CD4-positive, alpha-beta T cell (primary cell): ENCODE measurements at regions not wholly inside any gene's neighbourhood (a gene's known extent, or its start where the extent isn't known, plus 50 kb on each side); places are given as distances from the start of the nearest gene placed in this dataset.

ENCODE experiments used
- ATAC-seq: fragments of 200-7000 bp; cut with Tn5 transposase; one replicate; pipeline ENCODE4 v1.10.0; 2022; ENCODE audit warnings: mild to moderate bottlenecking; ENCODE audit not compliant: poor library complexity
- CTCF ChIA-PET: fragments of 350-600 bp; sonication (Branson Sonifier 250); formaldehyde crosslinking; loops from one replicate; lab custom pipeline; 2021; ENCODE audit warnings: antibody characterized with exemption, inconsistent platforms; lab: Charles Lee
- POLR2A ChIA-PET: fragments of 350-600 bp; sonication (Branson Sonifier 250); formaldehyde crosslinking; loops from one replicate; lab custom pipeline; 2021; ENCODE audit warnings: antibody characterized with exemption, inconsistent platforms; lab: Charles Lee
- DNase-seq, 14 experiments: peaks; one replicate each; pipeline ENCODE4 v3.0.0-alpha.2; 2013 to 2020; ENCODE audit warnings: mixed read lengths in 2 of 14
- H3K27ac ChIP-seq, 2 donors: one replicate each; pipeline versions ENCODE4 v1.5.1 to v1.7.0; 2013; ENCODE audit warnings: low read length in 2 of 2, low read depth in 1 of 2, mild to moderate bottlenecking in 1 of 2
- H3K27me3 ChIP-seq, 2 experiments: 1 replicate in 1 of 2; 2 replicates in 1 of 2; pipeline versions ENCODE4 v1.6.1 to v1.7.0; 2013; ENCODE audit warnings: low read length in 2 of 2, control low read depth in 1 of 2, mild to moderate bottlenecking in 1 of 2, moderate library complexity in 1 of 2; ENCODE audit not compliant: insufficient read depth in 2 of 2, control insufficient read depth in 1 of 2
- H3K36me3 ChIP-seq: one replicate; pipeline ENCODE4 v1.6.1; 2013; ENCODE audit warnings: low read length, control low read depth; ENCODE audit not compliant: insufficient read depth
- H3K4me1 ChIP-seq: one replicate; pipeline ENCODE4 v1.6.1; 2013; ENCODE audit warnings: low read length, control low read depth; ENCODE audit not compliant: insufficient read depth
- H3K4me3 ChIP-seq: one replicate; pipeline ENCODE4 v1.5.1; 2013; ENCODE audit warnings: mild to moderate bottlenecking, low read length, moderate library complexity
- H3K9me3 ChIP-seq, 2 experiments: 1 replicate in 1 of 2; 2 replicates in 1 of 2; pipeline versions ENCODE4 v1.6.1 to v1.7.0; 2013; ENCODE audit warnings: low read length in 2 of 2, mild to moderate bottlenecking in 2 of 2, control low read depth in 1 of 2, moderate library complexity in 1 of 2; ENCODE audit not compliant: control insufficient read depth in 1 of 2, insufficient read depth in 1 of 2
- H3K27ac Mint-ChIP-seq: one replicate; pipeline ENCODE4 v1.8.0; 2020; ENCODE audit warnings: mixed read lengths
- H3K27me3 Mint-ChIP-seq: one replicate; pipeline ENCODE4 v1.8.0; 2021; ENCODE audit warnings: mixed read lengths
- H3K36me3 Mint-ChIP-seq: one replicate; pipeline ENCODE4 v1.8.0; 2021; ENCODE audit warnings: low read depth, mixed read lengths
- H3K4me1 Mint-ChIP-seq: one replicate; pipeline ENCODE4 v1.8.0; 2021; ENCODE audit warnings: low read depth, mixed read lengths
- H3K4me3 Mint-ChIP-seq: one replicate; pipeline ENCODE4 v1.8.0; 2020; ENCODE audit warnings: mild to moderate bottlenecking, mixed read lengths
- H3K9me3 Mint-ChIP-seq: one replicate; pipeline ENCODE4 v1.8.0; 2020; ENCODE audit warnings: mixed read lengths
- intact Hi-C, 2 experiments: fragments of 100-400 bp; cut with DNase I in 1 of 2; cut with micrococcal nuclease in 1 of 2; formaldehyde crosslinking; loops; one replicate each; pipeline versions ENCODE4 v1.15.1 to v1.9.0; 2023 to 2025; cut with DNase I, micrococcal nuclease
- TF ChIP-seq, protein P1 (sequence below): fragments of 200-600 bp; IDR thresholded peaks from one replicate; pipeline ENCODE4 v1.8.0; 2022; ENCODE audit warnings: antibody characterized with exemption, mild to moderate bottlenecking

DNA sequence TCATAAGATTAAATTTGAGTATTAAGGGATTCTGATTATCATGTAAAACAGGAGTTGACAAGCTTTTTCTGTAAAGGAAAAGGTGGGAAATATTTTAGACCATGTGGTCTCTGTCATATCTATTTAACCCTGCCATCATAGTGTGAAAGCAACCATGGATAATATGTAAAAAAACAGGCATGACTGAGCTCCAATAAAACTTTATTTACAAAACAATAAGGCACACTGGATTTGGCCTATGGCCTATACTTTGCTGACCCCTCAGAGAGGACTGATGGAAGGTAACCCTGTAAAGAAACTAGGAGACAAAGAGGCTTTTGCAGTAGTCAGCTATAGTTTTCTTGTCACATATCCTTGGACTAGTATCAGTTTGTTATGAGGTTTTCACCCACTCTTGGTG, 130.5 kb upstream of the CDK13 start:
- Histone ChIP-seq H3K9me3 (no peaks in the 10 kb centered on the region), H3K4me1 (no peaks in the 10 kb centered on the region), H3K36me3 (no peaks in the 10 kb centered on the region), H3K27ac (no peak overlapping the region), H3K27me3 (peaks cover 9 to 22% of the 10 kb centered on the region in 2 experiments), H3K4me3 (no peak overlapping the region)
- Mint-ChIP-seq H3K27ac (no peak overlapping the region), H3K9me3 (no peaks in the 10 kb centered on the region), H3K27me3 (peaks cover 46% of the 10 kb centered on the region), H3K36me3 (no peaks in the 10 kb centered on the region), H3K4me3 (no peak overlapping the region), H3K4me1 (no peaks in the 10 kb centered on the region)
- DNase-seq (no peak), ATAC-seq (no peak)
- ChIA-PET CTCF (no interaction called here), POLR2A (no interaction called here)
- TF ChIP-seq, protein P1, sequence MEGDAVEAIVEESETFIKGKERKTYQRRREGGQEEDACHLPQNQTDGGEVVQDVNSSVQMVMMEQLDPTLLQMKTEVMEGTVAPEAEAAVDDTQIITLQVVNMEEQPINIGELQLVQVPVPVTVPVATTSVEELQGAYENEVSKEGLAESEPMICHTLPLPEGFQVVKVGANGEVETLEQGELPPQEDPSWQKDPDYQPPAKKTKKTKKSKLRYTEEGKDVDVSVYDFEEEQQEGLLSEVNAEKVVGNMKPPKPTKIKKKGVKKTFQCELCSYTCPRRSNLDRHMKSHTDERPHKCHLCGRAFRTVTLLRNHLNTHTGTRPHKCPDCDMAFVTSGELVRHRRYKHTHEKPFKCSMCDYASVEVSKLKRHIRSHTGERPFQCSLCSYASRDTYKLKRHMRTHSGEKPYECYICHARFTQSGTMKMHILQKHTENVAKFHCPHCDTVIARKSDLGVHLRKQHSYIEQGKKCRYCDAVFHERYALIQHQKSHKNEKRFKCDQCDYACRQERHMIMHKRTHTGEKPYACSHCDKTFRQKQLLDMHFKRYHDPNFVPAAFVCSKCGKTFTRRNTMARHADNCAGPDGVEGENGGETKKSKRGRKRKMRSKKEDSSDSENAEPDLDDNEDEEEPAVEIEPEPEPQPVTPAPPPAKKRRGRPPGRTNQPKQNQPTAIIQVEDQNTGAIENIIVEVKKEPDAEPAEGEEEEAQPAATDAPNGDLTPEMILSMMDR, result no peak
- intact Hi-C loops, result no loop called here

DNA sequence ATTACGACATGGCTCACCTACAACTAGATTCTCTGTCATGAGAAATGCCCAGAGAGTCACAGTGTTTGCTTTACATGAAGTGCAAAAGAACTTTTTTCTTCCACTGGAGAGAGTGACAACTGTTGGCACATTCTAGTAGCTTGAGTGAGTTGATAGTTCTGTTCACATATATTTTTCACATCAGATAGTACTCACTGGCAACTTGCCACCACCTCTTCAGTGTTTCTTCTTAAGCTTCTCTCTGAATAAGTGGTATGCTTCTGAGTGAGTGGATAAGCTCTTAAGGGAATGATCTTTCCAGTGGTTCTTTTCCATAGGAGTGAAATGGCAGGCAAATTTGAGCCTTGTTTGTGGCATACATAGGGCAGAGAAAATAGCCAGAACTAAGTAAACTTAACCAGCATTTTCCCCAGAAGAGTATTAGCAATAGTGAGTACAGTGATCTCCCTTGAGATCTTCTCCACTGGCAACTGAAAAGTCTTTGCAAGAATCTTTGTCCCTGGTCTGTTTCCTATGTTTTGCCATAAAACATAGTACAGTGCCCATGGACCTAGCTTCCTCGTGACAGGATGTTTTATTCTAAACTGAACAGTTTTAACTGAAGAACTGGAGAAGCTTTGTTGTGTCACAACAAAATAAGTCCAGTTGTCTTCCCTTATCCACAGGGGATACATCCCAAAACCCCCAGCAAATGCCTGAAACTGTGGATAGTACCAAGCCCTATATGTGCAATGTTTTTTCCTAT, 125.4 kb upstream of the CDK13 start:
- ChIA-PET CTCF (no interaction called here), POLR2A (no interaction called here)
- H3K4me1 ChIP-seq, result no peaks in the 10 kb centered on the region
- H3K36me3 ChIP-seq, result no peaks in the 10 kb centered on the region
- peaks cover 3 to 36% of the 10 kb centered on the region in 2 experiments for H3K27me3 ChIP-seq
- H3K4me1 Mint-ChIP-seq, result no peaks in the 10 kb centered on the region
- H3K27ac ChIP-seq, result no peak overlapping the region
- TF ChIP-seq, protein P1, result no peak
- no peaks in the 10 kb centered on the region for H3K9me3 ChIP-seq
- H3K36me3 Mint-ChIP-seq, result no peaks in the 10 kb centered on the region
- H3K9me3 Mint-ChIP-seq, result no peaks in the 10 kb centered on the region
- peaks cover 64% of the 10 kb centered on the region for H3K27me3 Mint-ChIP-seq
- DNase-seq (no peak), ATAC-seq (no peak)
- intact Hi-C loops, result no loop called here
- no peak overlapping the region for H3K4me3 Mint-ChIP-seq
- no peak overlapping the region for H3K27ac Mint-ChIP-seq
- H3K4me3 ChIP-seq, result no peak overlapping the region

DNA sequence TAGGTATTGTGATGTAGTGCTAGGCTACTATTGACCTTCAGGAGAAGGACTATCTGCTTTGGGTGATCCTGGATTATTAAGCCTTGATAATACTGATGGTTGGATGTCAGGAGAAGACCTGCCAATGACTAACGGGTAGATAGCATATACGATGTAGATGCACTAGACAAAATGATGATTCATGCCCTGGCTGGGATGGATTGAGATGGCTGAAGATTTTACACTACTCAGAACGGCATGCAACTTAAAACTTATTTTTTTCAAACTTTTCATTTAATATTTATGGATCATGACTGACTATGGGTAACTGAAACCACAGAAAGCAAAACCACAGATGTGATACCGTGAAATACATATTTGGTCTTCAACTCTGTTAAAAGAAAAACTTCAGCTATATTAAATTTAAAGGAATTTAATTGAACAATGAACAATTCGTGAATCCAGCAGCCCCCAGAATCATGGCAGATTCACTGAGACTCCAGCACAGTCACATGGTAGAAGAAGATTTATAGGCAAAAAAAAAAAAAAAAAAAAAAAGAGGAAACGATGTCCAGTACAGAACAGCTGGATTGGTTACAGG, 124.6 kb upstream of the CDK13 start:
- Mint-ChIP-seq H3K36me3 (no peaks in the 10 kb centered on the region), H3K4me1 (no peaks in the 10 kb centered on the region), H3K4me3 (no peak overlapping the region), H3K27me3 (peaks cover 69% of the 10 kb centered on the region), H3K27ac (no peak overlapping the region), H3K9me3 (no peaks in the 10 kb centered on the region)
- no peak for ATAC-seq
- intact Hi-C loops, result no loop called here
- Histone ChIP-seq H3K4me1 (no peaks in the 10 kb centered on the region), H3K4me3 (no peak overlapping the region), H3K36me3 (no peaks in the 10 kb centered on the region), H3K27me3 (peaks cover 3 to 36% of the 10 kb centered on the region in 2 experiments), H3K27ac (no peak overlapping the region), H3K9me3 (no peaks in the 10 kb centered on the region)
- no peak for DNase-seq
- CTCF ChIA-PET, result no interaction called here
- POLR2A ChIA-PET, result no interaction called here
- TF ChIP-seq, protein P1, result no peak
